Effector memory CD8-positive, alpha-beta T cell (primary cell): ENCODE measurements at regions not wholly inside any gene's neighbourhood (a gene's known extent, or its start where the extent isn't known, plus 50 kb on each side); places are given as distances from the start of the nearest gene placed in this dataset.

ENCODE experiments used
- ATAC-seq: fragments of 150-1000 bp; cut with Tn5 transposase; replicated peaks from 2 replicates; pipeline ENCODE4 v1.10.0; 2021; ENCODE audit warnings: mild to moderate bottlenecking, moderate library complexity
- DNase-seq, 3 experiments: peaks; one replicate each; pipeline ENCODE4 v3.0.0; 2021
- H3K27ac Mint-ChIP-seq, 2 donors: one replicate each; pipeline ENCODE4 v1.8.0; 2022; ENCODE audit warnings: mild to moderate bottlenecking in 2 of 2, mixed read lengths in 2 of 2, moderate library complexity in 2 of 2
- H3K27me3 Mint-ChIP-seq, 2 donors: one replicate each; pipeline ENCODE4 v1.8.0; 2022; ENCODE audit warnings: mixed read lengths in 2 of 2
- H3K36me3 Mint-ChIP-seq: one replicate; pipeline ENCODE4 v1.8.0; 2022; ENCODE audit warnings: mild to moderate bottlenecking, moderate library complexity, mixed read lengths; ENCODE audit not compliant: insufficient read depth
- H3K4me1 Mint-ChIP-seq, 2 donors: one replicate each; pipeline ENCODE4 v1.8.0; 2022; ENCODE audit warnings: low read depth in 2 of 2, mixed read lengths in 2 of 2
- H3K4me3 Mint-ChIP-seq, 2 donors: one replicate each; pipeline ENCODE4 v1.8.0; 2022; ENCODE audit warnings: mild to moderate bottlenecking in 2 of 2, mixed read lengths in 2 of 2, moderate library complexity in 2 of 2
- H3K9me3 Mint-ChIP-seq, 2 donors: one replicate each; pipeline ENCODE4 v1.8.0; 2022; ENCODE audit warnings: mixed read lengths in 2 of 2

DNA sequence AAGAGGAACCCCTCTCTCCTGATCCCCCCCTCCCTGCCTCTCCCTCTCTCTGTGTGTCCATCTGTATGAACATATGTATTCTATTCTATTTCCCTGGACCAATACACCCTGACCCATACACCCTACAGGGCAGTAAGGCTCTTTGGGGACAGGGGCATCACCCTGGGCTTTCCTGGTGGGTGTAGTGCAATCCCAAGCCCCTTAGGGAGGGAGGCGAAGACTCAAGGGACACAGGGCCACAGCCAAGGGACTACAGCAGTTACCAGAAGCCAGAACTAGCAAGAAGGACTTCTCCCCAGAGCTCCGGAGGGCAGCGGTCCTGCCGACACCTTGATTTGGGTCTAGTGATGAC, 214.2 kb upstream of the RAB6C start:
- Mint-ChIP-seq H3K4me1 (no peaks in the 10 kb centered on the region), H3K27ac (no peak overlapping the region), H3K27me3 (peaks cover 10 to 35% of the 10 kb centered on the region in 2 donors), H3K4me3 (no peak overlapping the region), H3K9me3 (no peaks in the 10 kb centered on the region), H3K36me3 (no peaks in the 10 kb centered on the region)
- ATAC-seq, result no peak
- DNase-seq, result no peak

DNA sequence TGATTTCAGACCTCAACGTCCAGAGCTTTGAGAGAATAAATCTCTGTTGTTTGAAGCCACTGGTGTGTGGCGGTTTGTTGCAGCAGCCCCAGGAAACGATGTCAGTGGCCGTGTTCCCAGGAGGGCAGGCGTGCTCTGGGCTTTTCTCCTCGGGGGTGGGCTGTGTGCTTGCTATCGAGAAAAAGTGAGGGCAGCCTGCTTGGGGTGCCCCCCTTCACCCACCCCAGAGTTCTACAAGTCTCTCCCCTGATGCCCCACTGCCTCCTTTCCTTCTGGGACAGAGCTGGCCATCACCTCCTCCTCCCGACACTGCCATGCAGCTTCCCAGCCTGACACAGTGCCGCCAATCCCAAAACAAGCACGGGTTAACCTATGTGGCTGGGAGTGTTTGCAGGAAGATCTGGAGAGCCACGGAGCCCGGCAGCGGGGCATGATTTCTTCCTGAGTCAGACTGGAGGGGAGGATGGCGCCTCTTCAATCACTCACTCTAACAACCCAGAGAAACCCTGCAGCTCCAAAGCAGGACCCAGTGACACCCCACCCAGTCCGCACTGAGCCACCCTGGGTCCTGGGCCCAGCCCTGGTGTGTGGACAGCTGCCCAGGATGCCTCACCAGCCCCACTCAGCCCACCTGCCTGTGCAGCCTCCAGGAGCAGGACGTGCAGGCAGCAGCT, 213.7 kb upstream of the RAB6C start:
- Mint-ChIP-seq H3K4me1 (no peaks in the 10 kb centered on the region), H3K36me3 (no peaks in the 10 kb centered on the region), H3K9me3 (no peaks in the 10 kb centered on the region), H3K4me3 (no peak overlapping the region), H3K27me3 (peaks cover 10 to 35% of the 10 kb centered on the region in 2 donors), H3K27ac (no peak overlapping the region)
- DNase-seq (no peak), ATAC-seq (no peak)

DNA sequence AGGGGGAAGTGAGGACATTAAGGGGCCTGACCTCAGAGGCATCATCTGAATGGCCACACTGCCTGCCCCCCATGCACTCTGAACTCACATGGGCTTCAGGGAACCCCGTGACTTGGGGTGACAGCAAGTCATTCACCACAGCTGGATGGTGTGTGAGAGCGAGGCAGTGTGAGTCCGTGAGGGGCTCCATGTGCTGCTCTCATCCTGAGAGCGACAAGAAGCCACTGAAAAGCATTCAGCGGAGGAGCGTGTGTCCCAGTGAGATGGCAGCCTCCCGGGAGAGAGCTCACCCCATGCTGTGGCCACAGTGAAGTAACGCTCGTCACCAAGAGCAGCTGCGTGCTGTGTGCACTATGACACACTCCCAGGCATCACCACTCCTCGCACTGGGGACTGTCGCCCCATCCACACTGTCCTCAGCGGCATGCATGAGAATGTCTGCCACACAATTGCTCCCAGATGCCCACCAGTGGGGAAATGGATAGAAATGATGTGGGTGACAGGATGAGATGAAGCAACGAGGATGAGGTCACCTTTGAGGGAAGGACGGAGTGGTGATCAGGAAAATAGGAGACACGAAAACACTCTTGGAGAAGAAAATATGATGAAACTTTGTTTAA, 213.0 kb upstream of the RAB6C start:
- DNase-seq (no peak), ATAC-seq (no peak)
- Mint-ChIP-seq H3K4me3 (no peak overlapping the region), H3K27me3 (peaks cover 10 to 35% of the 10 kb centered on the region in 2 donors), H3K36me3 (no peaks in the 10 kb centered on the region), H3K4me1 (no peaks in the 10 kb centered on the region), H3K27ac (no peak overlapping the region), H3K9me3 (no peaks in the 10 kb centered on the region)

DNA sequence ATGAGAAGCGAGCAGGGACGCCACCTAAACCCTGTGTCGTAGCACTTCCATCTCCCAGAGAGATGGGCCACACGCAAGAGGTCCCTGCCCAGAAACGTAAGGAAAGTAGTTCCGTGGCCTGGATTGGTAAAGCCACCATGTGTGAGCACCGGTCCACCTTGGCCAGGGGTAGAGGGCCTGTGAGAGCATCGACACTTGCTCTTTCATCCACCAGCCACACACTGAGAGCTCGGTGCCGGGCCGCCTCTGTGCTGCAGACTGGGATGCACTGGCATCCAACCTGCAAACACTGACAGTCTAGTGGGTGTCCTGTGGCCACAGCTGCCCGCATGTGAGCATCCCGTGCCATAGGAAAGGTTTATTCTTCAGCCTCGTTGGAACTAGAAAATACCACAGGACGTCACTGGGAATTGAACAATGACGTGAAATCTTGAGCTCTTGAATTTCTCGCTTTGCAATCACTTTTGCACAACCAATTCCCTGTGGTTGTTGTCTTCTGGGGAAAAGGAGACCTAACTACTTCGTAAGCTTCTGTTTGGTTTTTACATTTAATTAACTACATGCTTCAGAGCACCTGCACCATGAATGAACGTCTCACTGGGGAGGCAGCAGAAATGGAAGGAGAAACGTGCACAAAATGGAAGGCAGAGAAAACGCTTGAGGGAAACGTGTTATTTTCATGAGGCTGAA, 212.0 kb upstream of the RAB6C start:
- H3K27ac Mint-ChIP-seq, result no peak overlapping the region
- no peaks in the 10 kb centered on the region for H3K9me3 Mint-ChIP-seq
- H3K27me3 Mint-ChIP-seq, result peaks cover 10 to 35% of the 10 kb centered on the region in 2 donors
- H3K4me3 Mint-ChIP-seq, result no peak overlapping the region
- no peaks in the 10 kb centered on the region for H3K4me1 Mint-ChIP-seq
- DNase-seq, result no peak
- H3K36me3 Mint-ChIP-seq, result no peaks in the 10 kb centered on the region
- ATAC-seq, result no peak

DNA sequence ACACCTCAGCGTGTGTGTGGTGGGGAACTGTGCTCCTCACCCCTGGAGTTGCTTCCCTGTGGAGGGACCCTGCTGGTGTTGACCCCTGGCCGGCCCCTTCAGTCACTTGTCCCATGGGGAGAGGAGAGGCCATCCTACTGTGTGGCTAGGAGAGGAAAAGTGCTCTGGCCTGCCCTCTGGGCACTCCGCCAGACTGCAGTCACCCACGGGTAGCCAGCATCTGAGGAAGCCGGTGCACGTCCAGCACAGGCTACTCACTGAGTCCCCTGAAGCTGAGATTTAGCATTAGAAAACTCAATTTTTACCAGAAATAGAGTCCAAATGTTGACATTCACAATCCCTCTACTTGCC, 211.5 kb upstream of the RAB6C start:
- no peaks in the 10 kb centered on the region for H3K9me3 Mint-ChIP-seq
- H3K27me3 Mint-ChIP-seq, result peaks cover 10 to 35% of the 10 kb centered on the region in 2 donors
- H3K4me1 Mint-ChIP-seq, result no peaks in the 10 kb centered on the region
- no peak overlapping the region for H3K4me3 Mint-ChIP-seq
- DNase-seq (no peak), ATAC-seq (no peak)
- H3K36me3 Mint-ChIP-seq, result no peaks in the 10 kb centered on the region
- no peak overlapping the region for H3K27ac Mint-ChIP-seq

DNA sequence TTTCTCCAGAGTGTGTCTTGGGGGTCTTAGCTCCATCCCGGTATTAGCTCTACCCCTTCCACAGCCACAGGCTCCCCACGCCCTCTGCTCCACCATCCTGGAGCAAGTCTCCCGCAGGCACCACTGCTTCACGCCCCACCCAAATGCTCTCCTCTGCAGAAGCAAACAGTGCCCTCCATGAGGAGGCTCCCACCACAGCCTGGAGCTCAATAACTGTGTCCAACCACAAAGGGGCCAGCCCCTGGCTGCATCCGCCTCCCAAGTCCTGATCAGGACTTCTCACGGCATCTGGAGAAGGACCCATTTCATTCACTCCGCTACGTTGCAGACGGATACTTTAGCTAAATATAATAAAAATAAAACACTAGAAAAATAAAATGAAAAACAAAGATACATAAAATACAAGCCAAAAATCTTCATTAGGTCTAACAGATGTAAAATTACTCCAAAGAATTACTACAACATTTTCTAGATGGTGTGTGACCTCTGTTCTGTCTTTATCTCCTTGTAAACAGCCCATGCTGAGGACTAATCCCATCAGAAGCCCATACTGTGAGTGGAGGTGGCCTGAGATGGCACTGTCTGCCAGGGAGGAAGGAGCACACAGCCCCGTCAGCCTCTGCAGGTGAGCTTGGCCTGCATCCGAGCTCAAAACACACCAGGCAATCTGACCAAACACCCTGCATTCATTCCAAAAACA, 210.8 kb upstream of the RAB6C start:
- Mint-ChIP-seq H3K4me1 (no peaks in the 10 kb centered on the region), H3K36me3 (no peaks in the 10 kb centered on the region), H3K27me3 (peaks cover 10 to 35% of the 10 kb centered on the region in 2 donors), H3K27ac (no peak overlapping the region), H3K9me3 (no peaks in the 10 kb centered on the region), H3K4me3 (no peak overlapping the region)
- DNase-seq, result no peak
- ATAC-seq, result no peak

DNA sequence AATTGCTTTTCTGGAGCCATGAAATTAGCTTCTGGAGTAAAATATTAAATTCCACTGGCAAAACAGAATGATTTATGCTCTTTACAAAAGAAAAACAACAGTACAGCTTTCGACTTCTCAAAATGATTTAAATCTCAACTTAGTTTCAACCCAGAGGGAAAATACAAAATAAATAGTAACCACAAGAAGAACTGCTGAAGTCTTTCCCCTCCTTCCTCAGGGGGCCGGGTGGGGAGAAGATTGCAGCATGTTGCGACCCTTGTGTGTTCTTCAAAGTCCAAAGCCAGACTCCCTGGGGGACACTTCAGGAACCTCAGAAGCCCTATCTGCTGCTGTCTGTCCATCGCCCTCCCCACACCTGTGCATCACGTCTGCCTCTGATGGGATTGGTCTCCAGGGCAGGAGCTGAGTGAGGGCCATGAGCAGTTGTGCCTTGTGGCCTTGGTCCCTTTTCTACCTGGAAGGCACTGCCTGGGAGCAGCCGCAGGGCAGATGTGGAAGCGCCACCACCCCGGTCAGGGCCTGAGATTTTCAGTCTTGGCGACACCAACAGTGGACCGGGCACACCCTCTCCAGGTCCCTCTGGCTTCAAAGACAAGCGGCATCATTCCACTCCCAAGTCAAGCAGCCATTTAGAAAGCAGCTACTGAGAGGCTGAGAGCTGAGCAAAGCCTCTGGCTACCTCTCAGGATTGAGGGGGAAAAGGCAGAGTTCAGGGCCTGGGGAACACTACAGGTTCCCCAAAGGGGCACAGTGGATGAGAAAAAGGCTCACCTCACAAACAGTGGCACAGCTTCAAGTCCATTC, 210.1 kb upstream of the RAB6C start:
- ATAC-seq (no peak), DNase-seq (no peak)
- Mint-ChIP-seq H3K36me3 (no peaks in the 10 kb centered on the region), H3K4me3 (no peak overlapping the region), H3K4me1 (no peaks in the 10 kb centered on the region), H3K9me3 (no peaks in the 10 kb centered on the region), H3K27ac (no peak overlapping the region), H3K27me3 (peaks cover 10 to 35% of the 10 kb centered on the region in 2 donors)

DNA sequence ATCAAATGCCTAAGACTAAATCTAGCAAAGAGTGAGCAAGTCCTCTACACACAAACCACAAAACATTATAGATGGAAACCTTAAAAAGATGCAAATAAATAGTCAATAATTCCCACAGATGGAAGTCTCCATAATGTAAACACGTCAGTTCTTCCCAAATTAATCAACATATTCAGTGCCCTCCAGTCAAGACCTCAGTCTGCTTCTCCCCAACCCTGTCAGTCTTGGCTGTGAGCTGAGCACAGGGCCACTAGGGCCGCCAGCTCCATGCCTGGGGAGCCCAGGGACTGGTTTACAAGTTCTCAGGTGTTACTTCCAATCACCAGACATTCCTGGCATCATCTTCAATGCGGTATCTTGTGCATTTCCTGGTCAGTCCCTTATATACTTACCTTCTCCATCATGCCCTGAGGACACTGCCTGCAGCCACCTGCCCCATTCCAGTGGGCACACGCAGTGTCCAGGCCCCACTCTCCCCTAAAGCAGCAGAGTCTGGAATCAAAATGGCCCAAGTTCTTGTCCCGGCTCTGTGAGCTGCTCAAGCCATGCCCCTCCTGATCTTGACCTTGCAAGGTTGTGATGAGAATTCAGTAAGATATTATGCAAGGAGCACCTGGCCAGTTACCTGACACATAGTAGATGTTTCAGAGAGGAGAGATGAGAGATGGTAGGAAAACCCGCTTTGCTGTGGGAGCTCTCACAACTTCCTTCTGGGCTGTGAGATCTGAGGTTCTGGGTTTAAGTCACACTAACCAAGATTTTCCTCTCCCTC, 207.9 kb upstream of the RAB6C start:
- Mint-ChIP-seq H3K36me3 (no peaks in the 10 kb centered on the region), H3K27me3 (peaks cover 4 to 16% of the 10 kb centered on the region in 2 donors), H3K9me3 (no peaks in the 10 kb centered on the region), H3K27ac (no peak overlapping the region), H3K4me3 (no peak overlapping the region), H3K4me1 (no peaks in the 10 kb centered on the region)
- no peak for DNase-seq
- no peak for ATAC-seq

DNA sequence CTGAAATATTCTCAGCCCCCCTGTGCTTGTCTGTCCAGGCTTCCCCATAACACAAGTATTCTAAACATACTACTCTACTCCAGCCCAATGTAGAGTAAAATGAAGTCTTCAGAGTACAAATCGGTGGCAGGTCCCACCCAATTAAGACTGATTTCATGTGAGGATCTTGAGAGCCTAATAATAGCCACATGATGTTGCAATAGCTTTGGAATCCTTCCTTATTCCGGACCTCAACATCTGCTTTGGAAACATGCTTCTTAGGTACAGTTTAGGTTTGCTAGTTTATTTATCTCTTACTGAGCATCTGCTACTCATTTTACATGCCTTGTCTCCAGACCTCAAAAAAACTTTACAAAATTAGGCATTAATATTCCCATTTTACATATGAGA, 207.3 kb upstream of the RAB6C start:
- H3K36me3 Mint-ChIP-seq, result no peaks in the 10 kb centered on the region
- no peaks in the 10 kb centered on the region for H3K9me3 Mint-ChIP-seq
- no peak overlapping the region for H3K4me3 Mint-ChIP-seq
- H3K27ac Mint-ChIP-seq, result no peak overlapping the region
- H3K4me1 Mint-ChIP-seq, result no peaks in the 10 kb centered on the region
- peaks cover 0 to 10% of the 10 kb centered on the region in 2 donors for H3K27me3 Mint-ChIP-seq
- ATAC-seq, result no peak
- DNase-seq, result no peak

DNA sequence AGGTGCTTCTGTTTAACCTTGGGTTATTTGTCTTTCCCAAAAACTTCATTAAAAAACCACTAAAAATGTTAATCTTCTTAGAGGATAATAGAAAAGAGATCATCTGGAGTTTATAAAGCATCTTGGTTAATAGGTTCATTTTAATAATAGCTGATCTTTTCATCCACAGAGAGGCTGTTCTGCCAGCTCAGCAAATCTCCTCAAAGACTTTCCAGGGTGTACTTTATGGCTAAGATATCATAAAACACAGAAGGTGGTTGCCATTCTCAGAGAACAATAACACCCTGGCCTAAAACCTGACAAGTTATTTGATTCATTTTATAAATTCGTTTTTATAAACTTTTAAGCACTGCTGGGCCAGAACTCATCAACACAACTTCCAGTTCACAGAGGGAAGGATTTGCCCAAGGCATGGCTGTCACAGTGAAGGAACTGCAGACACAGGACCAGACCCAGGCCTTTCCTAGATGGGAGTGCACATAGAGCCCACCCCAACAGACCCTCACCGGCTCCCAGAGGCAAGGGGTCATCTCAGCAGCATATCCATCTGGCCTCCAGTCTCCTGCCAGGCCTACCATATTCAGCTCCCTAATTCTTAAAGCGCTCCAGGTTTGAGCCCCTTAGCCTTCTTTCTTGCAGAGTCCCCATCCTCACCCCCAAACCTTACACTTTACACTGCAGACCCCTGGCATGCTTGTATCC, 203.4 kb upstream of the RAB6C start:
- no peak overlapping the region for H3K27ac Mint-ChIP-seq
- no peaks in the 10 kb centered on the region for H3K9me3 Mint-ChIP-seq
- DNase-seq, result no peak
- H3K36me3 Mint-ChIP-seq, result no peaks in the 10 kb centered on the region
- no peak for ATAC-seq
- H3K4me1 Mint-ChIP-seq, result no peaks in the 10 kb centered on the region
- H3K4me3 Mint-ChIP-seq, result no peak overlapping the region
- peaks cover 3 to 32% of the 10 kb centered on the region in 2 donors for H3K27me3 Mint-ChIP-seq

DNA sequence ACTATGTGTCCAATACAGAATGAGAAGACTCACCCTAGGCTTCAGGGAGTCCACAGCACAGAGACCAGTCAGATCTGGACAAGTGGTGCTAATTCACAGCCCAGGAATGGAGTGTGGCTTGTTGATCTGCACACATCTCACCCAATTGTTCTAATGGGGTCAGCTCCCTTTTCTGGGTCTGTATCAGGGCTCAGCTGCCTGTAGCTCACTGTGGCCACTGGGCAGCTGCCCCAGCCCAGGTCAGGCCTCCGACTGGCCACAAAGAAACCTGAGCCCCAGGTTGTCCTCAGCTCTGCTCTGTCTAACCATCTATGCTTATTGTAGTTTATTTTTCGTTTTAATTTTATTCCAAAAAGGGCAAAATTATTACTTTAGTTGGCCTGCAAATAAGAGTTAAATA, 202.3 kb upstream of the RAB6C start:
- H3K4me3 Mint-ChIP-seq, result no peak overlapping the region
- no peak overlapping the region for H3K27ac Mint-ChIP-seq
- no peaks in the 10 kb centered on the region for H3K36me3 Mint-ChIP-seq
- no peaks in the 10 kb centered on the region for H3K4me1 Mint-ChIP-seq
- no peak for ATAC-seq
- H3K27me3 Mint-ChIP-seq, result peaks cover 12 to 39% of the 10 kb centered on the region in 2 donors
- H3K9me3 Mint-ChIP-seq, result no peaks in the 10 kb centered on the region
- DNase-seq, result no peak

DNA sequence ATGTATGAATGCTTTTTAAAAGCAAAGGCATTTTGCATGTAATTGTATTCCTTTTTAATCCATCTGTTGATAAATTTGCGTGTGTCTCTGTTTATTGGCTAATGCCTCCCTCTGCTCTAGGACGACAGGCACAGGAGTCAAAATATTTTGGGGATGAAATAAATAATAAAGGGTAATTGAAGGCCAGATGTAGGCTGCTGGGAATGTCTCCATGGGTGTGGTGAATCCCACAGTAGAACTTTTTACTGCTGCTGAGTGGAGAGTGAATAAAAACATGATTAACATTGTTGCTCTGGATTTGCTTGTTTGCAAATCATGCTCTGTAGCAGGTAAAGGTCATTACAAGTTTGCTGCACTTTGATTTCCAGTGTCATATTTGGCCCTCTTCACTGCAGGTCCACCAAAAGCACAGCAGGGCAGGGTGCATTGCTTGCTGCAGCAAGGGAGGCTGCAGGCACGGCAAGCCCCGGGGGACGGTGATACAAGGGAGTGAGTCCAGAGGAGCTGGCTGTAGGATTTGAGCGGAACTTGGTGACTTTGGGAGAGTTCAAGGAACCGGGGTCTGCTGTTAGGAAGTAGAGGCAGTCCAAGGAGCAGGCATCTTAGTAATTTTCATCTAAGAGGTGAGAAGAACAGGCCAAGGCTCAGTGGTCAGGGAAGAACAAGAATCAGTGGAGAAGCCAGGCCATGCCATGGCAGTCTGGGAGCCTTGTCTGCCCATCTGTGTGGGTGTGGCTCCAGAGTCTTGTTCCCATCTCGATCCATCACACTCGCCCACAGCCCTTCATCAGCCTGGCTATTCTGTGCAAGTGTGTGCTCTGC, 201.5 kb upstream of the RAB6C start:
- no peak overlapping the region for H3K4me3 Mint-ChIP-seq
- no peaks in the 10 kb centered on the region for H3K36me3 Mint-ChIP-seq
- peaks cover 13 to 47% of the 10 kb centered on the region in 2 donors for H3K27me3 Mint-ChIP-seq
- ATAC-seq (no peak), DNase-seq (no peak)
- H3K9me3 Mint-ChIP-seq, result no peaks in the 10 kb centered on the region
- H3K27ac Mint-ChIP-seq, result no peak overlapping the region
- no peaks in the 10 kb centered on the region for H3K4me1 Mint-ChIP-seq
